T-helper 22 cell (primary cell): ENCODE measurements at regions not wholly inside any gene's neighbourhood (a gene's known extent, or its start where the extent isn't known, plus 50 kb on each side); places are given as distances from the start of the nearest gene placed in this dataset.

Experiments
- DNase-seq: peaks from one replicate; pipeline ENCODE4 v3.0.0-alpha.2; 2020; ENCODE audit warnings: low read depth

DNA sequence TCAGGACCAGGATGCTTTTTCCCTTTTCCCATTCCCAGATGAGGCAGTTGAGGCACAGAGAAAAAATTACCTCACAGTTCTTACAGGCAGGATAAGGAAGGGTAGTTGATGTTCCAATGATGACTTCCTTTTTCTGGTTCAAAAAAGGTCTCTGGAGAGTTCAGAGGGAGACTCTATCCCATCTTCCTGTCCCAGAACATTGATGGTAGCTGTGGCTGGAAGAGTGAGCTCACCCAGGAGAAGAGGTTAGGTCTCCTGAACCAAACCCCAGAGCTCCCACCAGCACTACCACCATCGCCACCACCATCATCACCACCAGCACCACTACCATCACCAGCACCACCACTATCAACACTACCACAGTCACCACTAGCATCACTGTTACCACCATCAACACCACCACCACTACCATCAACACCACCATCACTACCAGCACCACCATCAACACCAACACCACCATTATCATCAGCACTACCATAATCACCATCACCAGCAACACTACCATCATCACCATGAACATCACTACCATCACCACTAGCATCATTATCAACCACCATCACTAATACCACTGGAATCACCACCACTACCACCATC lies 105.5 kb upstream of the RUNX3 start:
- no peak for DNase-seq

DNA sequence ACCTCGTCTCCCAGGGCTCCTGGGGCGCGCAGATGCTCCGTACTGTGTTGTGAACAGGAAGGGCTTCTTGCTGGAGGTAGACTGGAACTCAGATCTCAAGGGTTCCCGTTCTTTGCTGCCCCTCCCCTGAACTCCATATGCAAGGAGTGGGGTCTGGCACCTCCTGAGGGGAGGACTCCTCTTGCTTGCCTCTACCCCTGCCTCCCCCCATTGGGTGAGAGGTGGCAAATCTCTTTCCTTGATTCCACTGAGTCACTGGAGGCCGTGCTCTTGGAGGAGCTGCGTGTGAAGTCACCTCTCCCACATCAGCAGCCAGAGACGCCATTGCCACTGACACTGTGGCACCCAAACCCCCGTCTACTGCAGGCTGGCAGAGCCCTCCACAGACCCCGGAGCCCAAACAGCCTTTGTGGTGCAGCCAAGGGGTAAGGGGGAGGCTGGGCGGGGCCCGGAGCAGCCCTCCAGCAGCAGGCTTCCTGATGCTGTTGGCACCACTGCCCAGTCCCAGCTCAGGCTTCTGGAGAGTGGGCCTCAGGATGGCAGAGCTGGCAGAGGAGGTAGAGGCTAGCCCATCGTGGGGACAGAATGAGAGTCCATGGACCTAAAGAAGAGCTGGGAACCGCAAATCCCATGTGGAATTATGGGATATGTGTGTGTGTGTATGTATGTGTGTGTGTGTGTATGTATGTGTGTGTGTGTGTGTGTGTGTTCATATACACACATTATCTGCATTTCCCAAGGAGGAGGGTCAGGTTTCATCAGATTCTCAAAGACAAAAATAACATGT lies 104.9 kb upstream of the RUNX3 start:
- DNase-seq: no peak

DNA sequence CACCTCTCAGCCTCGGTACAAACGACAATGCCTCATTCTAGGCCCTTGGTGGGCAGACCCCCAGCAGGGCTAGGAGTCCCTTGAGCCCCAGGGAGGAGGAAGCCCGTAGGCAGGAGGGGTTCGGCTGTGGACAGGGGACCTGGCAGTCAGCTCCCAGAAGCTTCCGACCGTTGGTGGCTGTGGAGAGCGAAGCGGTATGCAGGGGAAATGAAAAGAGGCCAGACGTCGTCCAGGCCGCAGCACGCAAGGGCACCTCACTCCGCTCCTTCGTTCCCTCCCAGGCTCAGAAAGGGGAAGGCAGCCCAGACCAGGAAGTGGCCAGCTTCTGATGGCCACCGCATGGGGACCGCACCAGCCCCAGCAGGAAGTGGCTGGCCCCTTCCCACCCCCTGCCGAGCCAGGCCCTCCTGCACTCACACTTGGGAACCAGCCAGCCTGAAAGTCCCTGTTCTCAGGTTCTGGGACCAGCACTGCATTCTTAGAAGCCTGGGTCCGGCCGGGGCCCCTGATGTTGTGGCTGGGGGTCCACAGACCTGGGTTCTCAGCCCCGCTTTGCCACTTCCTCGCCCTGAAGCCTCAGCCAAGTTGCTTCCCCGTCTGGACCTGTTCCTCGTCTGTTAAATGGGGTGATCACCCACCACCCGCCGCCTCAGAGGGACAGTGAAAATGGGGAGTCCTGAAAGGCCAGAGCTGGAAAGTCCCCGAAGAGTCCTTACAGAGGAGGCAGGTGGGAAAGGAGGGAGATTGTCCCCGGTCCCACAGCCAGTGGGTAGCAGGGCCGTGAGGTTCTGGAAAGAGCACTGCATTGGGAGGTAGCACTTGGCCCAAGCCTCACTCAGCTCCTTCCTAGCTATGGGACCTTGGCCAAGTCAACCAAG lies 104.0 kb upstream of the RUNX3 start:
- no peak for DNase-seq

DNA sequence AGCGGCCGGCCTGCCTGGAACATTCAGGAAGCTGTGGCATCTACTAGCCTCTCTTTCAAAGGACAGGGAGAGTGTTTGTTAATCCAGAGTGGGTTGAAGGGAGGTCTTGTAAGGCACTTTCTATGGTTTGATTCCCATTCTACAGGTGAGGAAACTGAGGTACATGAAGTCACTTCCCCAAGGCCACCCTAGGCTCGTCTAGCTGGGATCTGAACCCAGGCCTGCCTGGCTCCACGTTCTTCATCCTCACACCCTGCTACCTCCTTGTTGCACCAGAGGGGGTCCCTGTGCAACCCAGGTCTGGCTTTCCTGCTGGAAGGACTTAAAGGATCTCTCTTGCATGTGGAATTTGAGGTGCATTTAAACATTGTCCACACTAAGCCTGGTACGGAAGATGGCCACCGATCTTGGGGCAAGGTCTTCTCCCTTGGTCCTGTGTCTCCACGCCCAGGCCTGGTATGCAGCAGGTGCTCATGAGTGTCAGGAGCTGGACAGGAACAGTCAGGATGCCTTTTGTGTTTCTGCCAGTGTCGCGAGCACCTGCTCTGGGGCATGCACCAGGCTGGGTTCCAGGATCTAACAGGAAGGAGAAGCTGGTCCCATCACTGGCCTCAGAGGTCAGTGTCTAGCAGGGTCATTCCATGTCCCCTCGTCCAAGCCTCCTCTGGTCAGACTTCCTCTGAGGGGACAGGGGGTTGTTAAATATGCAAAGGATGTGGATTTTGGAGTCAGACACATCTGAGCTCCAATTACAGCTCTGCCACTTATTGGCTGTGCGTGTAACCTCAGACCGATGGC lies 103.2 kb upstream of the RUNX3 start:
- no peak for DNase-seq

DNA sequence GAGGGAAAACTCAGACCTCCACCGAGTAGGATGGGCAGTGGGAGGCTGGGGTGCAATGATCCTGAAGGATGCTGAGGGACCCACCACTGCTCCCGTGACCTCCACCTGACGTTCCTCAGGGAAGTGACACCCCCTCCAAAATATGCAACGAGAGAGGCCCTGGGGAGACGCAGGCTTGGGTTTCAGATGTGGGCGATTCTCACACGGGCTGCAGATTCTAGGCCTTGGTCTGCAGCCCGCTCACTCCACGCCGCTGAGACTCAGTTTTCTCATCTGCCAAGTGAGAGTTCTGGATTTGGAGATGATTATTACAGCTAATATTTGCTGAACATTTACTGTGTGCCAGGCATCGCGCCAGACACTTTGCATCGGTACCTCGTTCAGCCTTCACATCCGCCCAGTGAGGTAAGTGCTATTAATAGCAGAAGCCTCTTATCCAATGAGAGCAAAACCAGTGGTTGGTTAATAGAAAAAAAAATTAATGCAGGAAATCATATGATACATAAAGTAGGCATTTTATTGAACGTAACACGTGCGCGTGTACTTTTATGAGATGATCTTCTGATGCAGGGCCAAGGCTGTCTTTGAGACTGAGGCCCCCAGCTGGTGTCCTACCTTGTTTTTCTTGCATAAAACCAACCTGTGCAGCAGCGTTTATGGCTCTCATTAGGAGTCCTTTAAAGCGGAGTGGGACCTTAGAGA lies 102.0 kb upstream of the RUNX3 start:
- DNase-seq: peak; percentile 77

DNA sequence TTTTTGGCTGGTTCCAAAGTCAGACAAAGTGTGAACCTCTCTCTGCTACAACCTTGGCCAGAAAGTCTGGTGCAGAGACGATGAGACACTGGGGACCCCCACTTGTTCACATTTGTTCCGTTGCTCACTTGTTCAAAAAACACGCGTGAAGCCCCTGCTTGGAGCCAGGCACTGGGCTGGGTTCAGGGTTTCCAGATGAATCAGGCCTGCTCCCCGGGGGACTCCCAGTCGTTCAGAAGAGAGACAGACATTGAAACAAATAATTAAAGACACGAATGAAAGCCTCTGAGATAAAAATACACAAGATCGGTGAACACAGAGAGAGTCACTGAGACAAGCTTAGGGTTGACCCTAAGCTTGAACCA lies 101.5 kb upstream of the RUNX3 start:
- peak; percentile 36 for DNase-seq

DNA sequence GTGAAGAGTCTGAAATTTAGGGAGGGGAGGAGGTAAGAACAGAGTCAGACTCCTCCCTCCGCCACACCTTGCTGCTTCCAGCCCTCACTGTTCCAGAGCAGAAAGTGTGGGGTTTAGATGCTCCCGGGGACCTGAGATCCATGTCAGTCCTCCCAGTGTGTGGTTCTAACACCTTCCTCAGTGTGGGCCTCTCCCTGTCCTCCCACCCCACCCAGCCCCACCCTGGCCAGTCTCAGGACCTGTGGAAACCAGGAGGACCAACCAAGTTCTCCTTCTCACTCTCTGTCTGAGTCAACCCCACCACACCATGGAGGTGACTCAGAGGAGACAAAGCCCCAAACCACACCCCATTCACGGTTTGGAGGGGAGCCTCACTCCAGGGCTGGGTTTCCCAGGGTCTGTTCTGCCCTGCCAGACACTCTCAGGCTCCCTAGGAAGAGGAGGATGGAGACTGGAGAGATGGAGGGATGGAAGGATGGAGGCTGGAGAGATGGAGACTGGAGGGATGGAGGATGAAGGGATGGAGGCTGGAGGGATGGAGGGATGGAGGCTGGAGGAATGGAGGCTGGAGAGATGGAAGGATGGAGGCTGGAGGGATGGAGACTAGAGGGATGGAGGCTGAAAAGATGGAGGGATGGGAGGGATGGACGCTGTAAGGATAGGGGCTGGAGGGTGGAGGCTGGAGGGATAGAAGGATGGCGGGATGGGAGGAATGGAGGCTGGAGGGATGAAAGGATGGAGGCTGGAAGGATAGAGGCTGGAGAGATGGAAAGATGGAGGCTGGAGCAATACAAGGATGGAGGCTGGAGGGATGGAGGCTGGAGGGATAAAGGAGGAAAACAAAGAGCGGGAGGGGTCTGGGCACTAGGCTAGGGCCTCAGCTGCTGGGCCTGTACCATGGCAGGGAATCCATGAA lies 100.9 kb upstream of the RUNX3 start:
- peak; percentile 71 for DNase-seq

DNA sequence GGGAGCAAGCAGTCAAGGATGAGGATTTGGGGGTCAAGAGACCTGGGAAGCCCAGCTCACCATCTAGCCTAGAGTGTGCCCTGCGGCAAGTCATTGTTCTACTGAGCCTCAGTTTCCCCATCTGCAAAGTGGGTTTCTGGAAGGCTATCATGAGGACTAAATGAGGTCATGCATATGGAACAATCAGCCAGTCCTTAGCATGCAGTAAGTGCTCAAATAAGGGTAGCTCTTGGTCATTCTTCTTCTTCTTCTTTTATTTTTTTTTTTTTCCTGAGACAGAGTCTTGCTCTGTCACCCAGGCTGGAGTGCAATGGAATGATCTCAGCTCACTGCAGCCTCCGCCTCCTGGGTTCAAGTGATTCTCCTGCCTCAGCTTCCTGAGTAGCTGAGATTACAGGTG lies 99.9 kb upstream of the RUNX3 start:
- no peak for DNase-seq

DNA sequence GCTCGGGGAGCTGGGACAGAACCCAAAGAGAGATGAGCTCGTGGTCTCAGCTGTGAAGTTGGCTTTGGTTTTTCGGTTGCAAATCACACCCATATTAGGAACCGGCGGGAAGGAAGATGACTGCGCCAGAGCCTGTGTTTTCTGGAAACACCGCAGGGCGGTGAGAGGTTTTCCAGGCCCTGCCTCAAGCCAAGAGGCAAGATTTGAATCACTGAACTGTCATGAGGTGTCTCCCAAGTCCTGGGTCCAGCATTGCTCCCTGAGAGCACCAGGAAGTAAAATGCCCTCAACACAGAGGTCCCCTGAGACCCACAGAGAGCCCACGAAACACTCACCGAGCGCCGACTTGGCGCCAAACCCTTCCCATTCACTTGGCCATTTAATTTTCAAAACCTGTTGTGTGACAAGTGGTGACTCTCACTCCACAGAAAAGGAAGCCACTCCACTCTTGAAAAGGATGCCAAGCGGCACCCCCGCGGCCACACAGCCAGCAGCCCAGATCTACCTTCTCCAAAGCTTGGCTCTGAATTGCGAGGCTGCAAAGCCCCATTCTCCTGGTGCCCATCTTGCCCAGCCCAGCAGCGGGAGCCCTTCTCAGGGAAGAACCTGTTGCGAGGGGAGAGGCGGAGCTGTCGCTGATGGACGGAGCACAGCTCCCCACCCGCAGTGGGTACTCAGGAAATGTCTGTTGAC lies 99.0 kb upstream of the RUNX3 start:
- no peak for DNase-seq

DNA sequence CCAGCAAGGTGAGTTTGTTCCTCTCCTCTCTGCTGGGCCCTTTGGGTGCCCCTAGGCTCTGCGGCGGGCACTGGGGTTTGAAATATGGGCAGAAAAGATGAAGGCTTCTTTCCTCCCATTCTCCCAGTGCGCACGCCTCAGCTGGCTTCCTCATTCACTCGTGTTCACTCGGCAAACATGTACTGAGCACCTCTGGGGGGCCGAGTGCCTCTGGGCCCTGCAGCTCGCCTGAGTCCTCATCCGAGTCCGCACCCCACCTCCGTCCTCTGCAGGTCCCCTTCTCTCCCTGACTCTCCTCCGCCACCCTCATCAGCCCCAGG lies 98.5 kb upstream of the RUNX3 start:
- no peak for DNase-seq

DNA sequence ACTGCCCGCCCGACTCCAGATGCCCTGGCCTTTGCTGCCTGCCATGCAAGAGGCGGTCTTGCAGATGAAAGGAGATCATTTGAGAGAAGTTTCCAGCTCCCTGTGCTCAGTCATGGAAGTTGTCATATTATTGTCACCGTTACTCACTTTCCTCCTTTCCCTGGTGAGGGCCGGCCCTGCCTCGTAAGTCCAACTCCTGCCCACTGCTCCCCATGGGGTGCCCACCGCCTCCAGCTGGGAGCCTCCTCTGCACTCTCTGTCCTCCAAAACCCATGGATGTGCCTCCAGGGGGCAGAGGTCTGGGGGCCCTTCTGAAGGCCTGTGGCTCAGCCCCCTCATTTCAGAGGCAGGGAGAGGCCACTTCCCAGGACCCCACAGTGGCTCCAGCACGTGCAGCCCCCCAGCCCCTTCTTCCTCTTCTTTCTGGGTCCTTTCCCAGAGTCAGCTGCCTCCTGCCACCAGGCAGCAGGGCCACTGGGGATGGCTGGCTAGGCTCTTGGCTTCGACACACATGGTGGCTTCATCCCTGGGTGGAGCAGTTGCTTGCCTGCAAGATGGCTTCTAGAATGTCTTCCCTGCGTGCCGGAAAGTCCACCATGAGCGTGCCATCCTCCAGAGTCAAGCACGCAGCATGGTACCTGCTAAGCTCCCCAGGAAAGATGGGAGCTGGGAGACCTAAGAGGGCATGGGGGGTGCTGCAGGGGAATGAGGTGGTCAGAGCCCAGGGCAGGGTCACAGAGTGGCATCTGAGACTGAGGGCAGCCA lies 97.9 kb upstream of the RUNX3 start:
- no peak for DNase-seq

DNA sequence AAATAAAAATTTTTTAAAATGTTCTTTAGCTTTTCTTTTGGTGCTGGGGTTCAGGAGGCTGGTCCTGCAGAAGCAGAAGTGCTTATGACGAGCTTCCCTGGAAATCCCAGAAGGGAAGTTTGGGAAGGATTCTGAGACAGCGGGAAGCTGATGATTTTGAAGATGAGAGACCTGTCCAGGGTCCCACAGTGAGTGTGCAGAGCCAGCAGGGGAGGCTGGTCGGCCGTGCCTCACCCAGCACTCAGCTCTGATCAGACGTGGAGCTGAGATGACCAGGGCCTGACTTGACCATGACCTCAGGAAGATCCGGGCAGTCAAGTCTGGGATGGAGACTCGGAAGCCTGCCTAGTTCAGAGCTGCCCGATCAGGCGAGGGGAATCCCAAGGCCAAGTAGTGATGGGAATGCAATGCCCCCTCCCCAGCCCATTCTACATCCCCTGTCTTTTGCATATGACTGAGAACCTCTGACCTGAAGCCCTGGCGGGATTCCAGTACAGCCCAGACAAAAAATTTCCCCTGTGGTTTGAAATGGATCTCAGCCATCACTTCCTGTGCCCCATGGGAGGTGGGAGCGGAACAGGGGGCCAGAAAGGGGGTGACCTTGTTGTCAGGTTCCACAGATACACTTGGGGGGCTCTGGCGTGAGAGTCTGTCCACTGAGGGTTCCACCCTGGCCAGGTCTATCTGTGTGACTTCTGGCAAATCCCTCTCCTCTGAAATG lies 96.8 kb upstream of the RUNX3 start:
- no peak for DNase-seq

DNA sequence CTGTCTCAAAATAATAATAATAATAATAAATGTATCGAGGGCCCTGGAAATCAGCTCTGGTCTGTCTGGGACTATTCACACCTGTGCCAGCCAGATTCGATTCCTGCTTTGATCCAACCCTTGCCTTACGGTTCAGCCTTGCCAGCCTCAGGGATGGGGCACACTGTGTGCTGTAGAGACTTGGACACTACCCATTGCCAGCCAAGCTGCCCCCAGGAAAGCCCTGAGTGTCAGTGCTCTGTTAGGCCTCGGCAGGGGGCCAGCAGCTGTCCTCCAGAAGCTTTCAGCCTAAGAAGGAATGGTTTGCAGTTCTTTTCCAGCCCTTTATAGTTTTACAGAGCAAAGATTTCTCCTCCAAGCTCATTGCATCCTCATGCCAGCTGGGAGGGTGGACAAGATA lies 96.2 kb upstream of the RUNX3 start:
- no peak for DNase-seq

DNA sequence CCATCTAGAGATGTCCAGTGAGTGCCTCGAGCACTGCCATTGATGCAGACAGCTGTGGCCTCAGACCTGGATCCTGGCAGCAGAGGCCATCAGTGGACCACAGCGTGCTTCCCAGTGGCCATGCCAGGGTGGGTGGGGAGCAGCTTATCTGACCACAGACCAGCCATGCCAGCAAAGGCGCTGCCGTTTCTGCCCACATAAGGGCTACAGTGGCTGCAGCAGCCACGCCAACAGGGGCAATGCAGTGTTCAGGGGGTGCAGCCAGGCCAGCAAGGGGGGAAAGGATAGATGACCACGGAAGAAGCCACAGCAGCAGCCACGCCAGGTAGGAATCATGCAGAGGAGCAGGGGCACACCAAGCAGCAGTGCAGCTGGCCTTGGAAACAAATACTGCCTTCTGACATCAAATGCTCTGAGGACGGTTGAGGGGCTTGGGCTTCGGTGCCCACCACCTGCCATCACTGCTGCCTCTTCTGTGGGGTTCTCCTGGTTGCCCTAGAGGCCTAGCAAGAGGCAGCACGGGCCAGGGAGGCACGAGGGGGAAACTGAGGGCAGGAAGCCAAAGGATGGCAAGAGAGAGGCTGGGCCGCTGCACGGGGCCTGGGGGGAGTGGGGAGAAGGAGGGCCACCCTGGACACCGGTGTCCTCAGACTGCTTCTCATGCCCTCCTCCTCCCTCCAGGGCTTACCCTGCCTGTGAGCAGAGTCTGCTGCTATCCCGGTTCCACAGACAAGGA lies 94.7 kb upstream of the RUNX3 start:
- no peak for DNase-seq

DNA sequence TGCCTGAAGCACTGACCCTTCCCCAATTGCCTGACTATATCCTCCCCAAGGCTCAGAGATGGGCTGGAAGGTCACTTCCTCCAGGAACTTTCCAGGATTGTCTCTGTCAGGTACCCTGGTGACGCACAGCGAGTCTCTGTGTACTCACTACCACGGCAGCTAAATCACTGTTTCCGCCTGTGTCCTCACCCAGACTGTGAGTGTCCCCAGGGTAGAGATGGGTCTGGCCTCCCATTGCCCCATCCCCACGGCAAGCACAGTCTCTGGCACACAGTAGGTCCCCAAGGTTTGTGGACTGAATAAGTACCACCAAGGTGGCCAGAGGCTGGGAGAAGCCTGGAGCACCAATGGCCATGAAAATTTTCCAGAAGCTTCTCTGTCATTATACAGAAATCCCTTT lies 93.8 kb upstream of the RUNX3 start:
- no peak for DNase-seq

DNA sequence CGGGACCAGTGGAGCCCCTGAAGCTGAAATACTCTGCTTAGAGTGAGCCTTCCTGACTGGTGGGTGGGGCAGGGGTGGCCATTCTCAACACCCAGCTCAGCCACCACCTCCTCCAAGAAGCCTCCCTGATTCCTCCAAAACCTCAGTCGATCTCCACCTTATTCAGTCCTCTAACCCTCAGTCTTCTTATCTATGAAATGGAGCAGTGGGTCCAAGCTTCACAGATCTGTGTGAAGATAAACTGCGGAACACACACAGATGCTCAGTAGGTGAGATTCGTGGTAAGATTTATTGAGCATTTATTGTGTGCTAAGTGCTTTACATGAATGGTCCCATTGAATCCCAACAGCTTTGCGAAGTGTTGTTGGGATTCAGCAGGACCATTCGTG lies 93.1 kb upstream of the RUNX3 start:
- DNase-seq: no peak

DNA sequence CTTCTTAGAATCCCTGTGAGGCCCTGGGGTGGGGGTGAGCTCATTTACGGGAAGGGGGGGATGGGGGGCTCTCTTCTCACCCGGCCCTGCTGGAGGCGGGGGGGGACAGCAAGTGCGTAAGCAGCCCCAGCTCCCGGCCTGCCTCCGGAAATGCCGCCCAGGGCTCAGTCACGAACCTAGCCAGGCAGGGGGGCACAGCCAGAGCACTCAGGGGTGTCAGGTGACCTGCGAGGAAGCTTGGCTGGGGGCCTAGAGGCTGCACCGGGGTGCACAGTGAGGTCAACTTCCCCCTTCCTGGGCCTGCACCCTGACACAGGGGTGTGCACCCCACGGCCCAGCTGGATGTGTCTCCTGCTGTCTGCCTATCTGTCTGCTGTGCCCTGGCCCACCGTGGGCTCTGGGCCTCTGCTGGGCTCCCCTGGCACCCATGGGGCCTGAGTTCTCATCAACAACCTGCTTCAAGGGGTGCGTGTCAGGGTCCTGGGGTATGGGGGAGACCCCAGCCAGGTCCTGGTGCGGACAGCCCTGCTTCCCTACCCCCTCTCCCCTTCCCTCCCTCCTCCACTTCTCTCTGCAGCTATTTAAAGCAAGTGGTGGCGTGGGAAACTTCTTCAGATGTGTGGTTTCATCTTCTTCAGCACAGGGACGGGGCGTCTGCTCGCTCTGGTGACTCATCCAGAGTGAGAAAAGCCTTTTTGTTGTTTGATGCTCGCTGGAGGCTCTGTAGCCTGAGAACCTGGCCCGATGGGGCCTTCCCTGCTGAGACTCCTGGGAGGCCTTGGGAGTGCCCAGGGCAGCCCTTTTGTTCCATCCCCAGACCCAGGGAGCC lies 92.5 kb upstream of the RUNX3 start:
- DNase-seq: peak; percentile 99
